Kidney tubule cell (primary cell): ENCODE measurements at regions not wholly inside any gene's neighbourhood (a gene's known extent, or its start where the extent isn't known, plus 50 kb on each side); places are given as distances from the start of the nearest gene placed in this dataset.

Source experiments
- DNase-seq: peaks from one replicate; pipeline ENCODE4 v3.0.0-alpha.2; 2018; ENCODE audit warnings: low spot score

- DNase-seq = peak; percentile 6
Measured at GRCh38 chr1:178607718-178608408, 95.0 kb downstream of the TEX35 start.

DNA sequence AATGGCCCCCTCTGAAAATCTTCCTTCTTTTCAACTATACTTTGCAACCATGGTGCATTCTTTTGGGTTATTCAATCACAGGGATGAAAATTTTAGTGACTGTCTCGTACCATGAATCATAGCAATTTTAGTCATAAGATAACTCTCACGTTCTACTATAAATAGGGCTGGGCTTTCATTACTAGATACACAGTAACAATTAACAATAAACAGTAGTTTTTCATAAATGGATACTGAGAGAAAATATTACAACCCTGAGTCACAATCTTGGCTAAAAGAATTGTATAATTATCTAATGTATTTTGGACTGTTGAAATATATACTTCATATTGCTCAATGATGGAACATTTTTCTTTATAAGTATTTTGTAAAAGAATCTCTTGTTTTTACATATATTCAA is 96.1 kb downstream of the TEX35 start:
- peak; percentile 58 for DNase-seq

DNA sequence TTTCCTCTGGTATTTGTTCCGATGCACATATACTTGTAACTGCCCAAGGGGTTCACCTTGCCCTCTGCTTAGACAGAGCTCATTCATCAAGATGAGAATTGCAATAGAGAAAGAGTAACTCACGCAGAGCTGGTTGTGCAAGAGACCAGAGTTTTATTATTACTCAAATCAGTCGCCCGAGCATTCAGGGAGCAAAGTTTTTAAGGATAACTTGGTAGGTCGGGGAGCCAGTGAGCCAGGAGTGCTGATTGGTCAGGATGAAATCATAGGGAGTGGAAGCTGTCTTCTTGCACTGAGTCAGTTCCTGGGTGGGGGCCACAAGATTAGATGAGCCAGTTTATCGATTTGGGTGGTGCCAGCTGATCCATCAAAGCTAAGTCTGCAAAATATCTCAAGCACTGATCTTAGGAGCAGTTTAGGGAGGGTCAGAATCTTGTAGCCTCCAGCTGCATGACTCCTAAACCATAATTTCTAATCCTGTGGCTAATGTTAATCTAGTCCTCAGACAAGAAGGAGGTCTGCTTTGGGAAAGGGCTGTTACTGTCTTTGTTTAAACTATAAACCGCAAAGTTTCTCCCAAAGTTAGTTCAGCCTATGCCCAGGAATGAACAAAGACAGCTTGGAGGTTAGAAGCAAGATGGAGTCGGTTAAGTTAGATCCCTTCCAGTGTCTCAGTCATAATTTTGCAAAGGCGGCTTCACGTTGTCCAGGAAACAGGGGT is 97.9 kb downstream of the TEX35 start:
- peak; percentile 42 for DNase-seq

- peak; percentile 36 for DNase-seq
Measured at GRCh38 chr1:178612261-178612660, 99.4 kb downstream of the TEX35 start.

DNA sequence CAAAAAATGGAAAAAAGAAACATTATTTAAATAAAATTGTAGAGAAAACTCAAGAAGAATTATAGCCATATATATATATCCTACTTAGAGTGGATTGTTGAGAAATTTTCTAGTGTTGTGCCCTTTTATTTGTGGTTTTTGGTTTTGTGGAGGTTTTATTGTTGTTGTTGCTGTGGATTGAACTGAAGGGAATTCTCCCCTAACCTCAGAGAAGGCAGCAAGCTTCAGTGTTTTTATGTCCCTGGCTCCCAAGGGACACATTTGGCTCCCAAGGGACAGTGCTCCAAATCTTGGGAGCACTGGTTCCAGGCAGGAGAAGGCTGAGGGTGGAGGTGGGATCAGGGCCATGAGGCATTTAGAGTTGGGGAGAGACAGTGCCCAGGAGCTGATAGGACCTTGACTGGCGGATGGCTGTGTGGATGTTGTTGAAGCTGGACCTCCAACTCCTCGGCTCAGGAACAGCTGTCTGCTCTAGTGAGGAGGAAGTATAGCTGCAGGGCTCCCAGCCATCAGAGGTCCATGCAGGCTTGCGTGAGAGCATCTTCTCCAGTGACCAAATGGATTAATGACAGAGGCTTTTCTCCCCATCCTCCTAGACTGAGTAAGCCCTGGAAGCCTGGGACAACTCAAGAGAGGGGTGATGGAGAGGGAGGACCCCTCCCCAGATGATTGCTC is 100.5 kb downstream of the TEX35 start:
- DNase-seq = no peak

GRCh38 chr1:178614286-178614685 is 101.4 kb downstream of the TEX35 start:
- no peak for DNase-seq

- no peak for DNase-seq
Measured at GRCh38 chr1:178619042-178619927, 105.8 kb upstream of the RALGPS2 start.

- DNase-seq = no peak
Measured at GRCh38 chr1:178620584-178621475, 104.2 kb upstream of the RALGPS2 start.

DNA sequence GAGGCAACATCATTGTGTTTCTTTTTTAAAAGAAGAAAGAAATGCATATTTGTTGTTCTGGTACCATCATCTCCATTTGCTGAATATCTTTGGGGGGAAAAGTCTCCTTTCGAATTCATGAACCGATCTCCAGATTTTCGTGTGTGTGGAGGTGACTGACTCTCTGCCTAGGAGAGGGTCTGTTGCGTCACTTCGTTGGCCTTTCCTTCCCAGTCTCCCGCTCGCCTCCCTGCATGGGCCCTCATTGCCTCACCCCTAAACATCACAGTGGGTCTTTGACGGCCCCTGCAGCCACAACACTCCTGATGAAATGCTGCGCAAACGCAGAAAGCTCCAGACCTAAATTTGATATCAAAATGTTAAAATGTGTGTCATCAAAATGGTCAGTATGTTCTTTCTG is 103.2 kb upstream of the RALGPS2 start:
- DNase-seq = no peak

DNA sequence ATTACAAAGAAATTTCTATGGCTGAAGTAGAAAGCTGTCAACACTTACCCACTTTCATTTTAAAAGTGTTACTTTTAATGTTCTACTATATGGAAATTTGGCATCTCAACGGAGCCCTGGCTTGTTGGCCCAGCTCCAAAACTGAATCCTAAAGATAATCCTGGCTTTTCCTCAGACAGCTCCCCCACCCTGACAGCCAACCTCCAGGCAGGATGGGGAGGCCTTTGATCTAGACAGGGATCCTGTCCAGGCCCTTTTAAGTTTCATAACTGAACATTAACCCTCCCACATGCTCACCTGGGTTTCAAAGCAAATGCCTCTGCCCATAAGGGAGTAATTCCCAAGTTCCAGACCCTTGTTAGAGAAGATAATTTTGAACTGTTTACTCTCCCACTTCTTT is 99.3 kb upstream of the RALGPS2 start:
- DNase-seq = no peak

GRCh38 chr1:178627037-178627436 is 98.0 kb upstream of the RALGPS2 start:
- no peak for DNase-seq

- peak; percentile 21 for DNase-seq
Measured at GRCh38 chr1:178628637-178629251, 96.3 kb upstream of the RALGPS2 start.

DNA sequence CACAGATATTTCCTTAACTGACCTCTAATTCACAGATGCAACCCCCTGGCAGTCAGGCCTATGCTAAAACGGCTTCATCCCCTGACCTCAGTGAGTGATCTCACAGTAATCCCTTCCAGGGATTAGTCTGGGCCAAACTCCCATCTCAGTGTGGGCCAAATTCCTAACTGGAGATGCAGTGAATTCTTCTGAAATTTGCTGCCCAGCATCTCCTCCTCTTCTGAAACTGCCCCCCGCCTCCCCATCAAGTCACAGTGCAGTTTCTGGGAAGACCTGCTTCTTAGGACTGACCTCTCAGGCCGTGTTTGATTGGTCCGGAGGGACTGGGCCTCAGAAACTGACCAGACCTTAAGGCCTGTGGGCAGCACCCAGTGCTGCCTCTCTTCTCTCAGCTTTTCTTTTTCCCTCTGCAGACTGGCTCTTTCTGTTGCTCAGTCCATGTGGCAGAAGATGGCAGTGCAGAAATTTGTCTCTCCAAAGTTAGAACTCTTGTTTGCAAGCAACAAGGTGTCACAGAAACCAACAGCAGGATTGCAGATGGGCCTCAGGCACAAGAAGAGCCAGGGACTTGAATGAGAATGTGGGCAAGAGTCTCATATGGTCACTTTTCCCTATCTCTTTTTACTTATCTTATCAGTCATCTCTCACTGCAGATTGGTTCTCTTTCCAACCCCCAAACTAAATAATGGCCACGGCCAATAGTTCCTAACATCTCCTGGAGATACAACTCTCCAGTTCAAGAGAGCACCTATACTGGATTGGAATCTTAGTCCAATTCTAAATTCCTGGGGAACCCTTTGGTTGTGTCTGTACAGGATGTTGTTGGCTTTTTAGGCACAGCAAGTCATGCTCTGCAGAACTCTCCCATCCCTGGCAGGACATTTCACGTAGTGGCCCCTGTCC is 95.5 kb upstream of the RALGPS2 start:
- DNase-seq = peak; percentile 7

- DNase-seq = no peak
Measured at GRCh38 chr1:178630417-178630816, 94.6 kb upstream of the RALGPS2 start.

GRCh38 chr1:178632653-178633052 is 92.4 kb upstream of the RALGPS2 start:
- no peak for DNase-seq

- DNase-seq = peak; percentile 95
Measured at GRCh38 chr1:178633056-178633455, 92.0 kb upstream of the RALGPS2 start.

GRCh38 chr1:178634445-178634844 is 90.6 kb upstream of the RALGPS2 start:
- DNase-seq = no peak

DNA sequence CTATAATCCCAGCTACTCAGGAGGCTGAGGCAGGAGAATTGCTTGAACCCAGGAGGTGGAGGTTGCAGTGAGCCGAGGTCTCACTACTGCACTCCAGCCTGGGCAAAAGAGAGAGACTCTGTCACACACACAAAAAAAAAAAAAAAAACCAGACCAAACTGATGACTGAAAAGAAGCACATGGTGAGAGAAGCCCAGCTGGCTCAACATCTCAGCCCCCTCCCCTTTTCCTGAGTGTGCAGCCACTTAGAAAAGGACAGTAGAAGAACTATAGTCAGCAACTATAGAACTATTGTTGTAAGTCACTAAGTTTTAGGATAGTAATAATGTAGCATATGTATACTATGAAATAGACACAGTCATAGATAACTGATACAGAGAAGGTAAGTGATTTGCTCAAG is 87.2 kb upstream of the RALGPS2 start:
- DNase-seq = no peak

DNA sequence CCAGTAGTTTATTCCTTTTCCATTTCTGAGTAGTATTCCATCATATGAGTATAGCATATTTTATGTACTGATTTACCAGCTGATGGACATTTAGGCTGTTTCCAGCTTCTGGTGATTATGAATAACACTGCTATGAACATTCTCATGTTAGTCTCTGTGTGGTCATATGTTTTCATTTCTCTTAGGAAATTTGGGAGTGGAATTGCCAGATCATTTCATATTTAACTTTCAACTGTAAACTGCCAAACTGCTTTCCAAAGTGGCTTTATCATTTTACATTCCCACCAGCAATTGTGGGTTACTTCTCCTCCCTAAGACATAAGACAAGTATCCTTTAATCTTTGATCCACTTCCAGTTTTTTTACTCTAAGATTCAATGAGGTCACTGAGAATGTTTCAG is 85.7 kb upstream of the RALGPS2 start:
- no peak for DNase-seq

DNA sequence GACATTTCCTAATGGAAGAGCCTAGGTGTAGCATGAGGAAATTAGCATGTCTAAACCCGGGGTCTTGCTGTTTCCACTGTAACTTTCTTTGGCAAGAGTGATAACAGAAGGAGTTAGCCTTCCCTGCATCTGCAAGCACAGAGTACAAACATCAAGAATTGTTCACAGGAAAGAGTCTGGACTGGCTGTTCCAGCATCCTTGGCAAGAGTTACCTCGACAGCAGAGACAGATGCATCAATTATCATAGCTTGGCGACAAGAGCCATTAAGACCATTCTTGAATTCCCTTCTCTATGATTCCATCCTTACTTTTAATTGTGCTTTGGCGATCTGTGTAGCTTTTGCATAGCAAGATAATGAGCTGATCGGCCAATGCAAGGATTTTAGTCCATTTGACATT is 82.8 kb upstream of the RALGPS2 start:
- no peak for DNase-seq
